ENCODE measurements at regions not wholly inside any gene's neighbourhood (a gene's known extent, or its start where the extent isn't known, plus 50 kb on each side); places are given as distances from the start of the nearest gene placed in this dataset.

- Histone ChIP-seq H3K27ac (replicated peaks) (no peak overlapping the region), H3K4me3 (replicated peaks; ENCODE audit: insufficient read depth, low read length) (no peak overlapping the region), H3K27me3 (ENCODE audit: insufficient read depth, poor library complexity, severe bottlenecking) (no peaks in the 10 kb centered on the region)
- TF ChIP-seq POLR2AphosphoS5 (IDR thresholded peaks at IDR 0.05; ENCODE audit: low read depth) (no peak), SPI1 (IDR thresholded peaks at IDR 0.05; ENCODE audit: borderline replicate concordance, low read depth) (no peak), GABPA (IDR thresholded peaks at IDR 0.05; ENCODE audit: low read depth) (no peak), REST (IDR thresholded peaks at IDR 0.05; ENCODE audit: insufficient replicate concordance, low read depth) (no peak)
- TF ChIP-seq, protein P1, sequence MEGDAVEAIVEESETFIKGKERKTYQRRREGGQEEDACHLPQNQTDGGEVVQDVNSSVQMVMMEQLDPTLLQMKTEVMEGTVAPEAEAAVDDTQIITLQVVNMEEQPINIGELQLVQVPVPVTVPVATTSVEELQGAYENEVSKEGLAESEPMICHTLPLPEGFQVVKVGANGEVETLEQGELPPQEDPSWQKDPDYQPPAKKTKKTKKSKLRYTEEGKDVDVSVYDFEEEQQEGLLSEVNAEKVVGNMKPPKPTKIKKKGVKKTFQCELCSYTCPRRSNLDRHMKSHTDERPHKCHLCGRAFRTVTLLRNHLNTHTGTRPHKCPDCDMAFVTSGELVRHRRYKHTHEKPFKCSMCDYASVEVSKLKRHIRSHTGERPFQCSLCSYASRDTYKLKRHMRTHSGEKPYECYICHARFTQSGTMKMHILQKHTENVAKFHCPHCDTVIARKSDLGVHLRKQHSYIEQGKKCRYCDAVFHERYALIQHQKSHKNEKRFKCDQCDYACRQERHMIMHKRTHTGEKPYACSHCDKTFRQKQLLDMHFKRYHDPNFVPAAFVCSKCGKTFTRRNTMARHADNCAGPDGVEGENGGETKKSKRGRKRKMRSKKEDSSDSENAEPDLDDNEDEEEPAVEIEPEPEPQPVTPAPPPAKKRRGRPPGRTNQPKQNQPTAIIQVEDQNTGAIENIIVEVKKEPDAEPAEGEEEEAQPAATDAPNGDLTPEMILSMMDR (IDR thresholded peaks at IDR 0.05; ENCODE audit: insufficient read depth, low read length), result no peak
- DNase-seq (ENCODE audit: low read depth in 1 of 2, low spot score in 1 of 2), result no peak
These were observed 505.5 kb downstream of the LMO4 start for GRCh38 chr1:87834151-87834550.

GRCh38 chr1:87834941-87835340, 506.3 kb downstream of the LMO4 start:
- DNase-seq (ENCODE audit: low read depth in 1 of 2, low spot score in 1 of 2), result no peak
- TF ChIP-seq, protein P1 (IDR thresholded peaks at IDR 0.05; ENCODE audit: insufficient read depth, low read length), result no peak
- no peak overlapping the region for H3K4me3 ChIP-seq (replicated peaks; ENCODE audit: insufficient read depth, low read length)
- H3K27me3 ChIP-seq (ENCODE audit: insufficient read depth, poor library complexity, severe bottlenecking), result no peaks in the 10 kb centered on the region
- no peak overlapping the region for H3K27ac ChIP-seq (replicated peaks)

- Histone ChIP-seq H3K27ac (replicated peaks) (no peak overlapping the region), H3K27me3 (ENCODE audit: insufficient read depth, poor library complexity, severe bottlenecking) (no peaks in the 10 kb centered on the region), H3K4me3 (replicated peaks; ENCODE audit: insufficient read depth, low read length) (no peak overlapping the region)
- DNase-seq (ENCODE audit: low read depth in 1 of 2, low spot score in 1 of 2), result no peak
- TF ChIP-seq, protein P1 (IDR thresholded peaks at IDR 0.05; ENCODE audit: insufficient read depth, low read length), result no peak
- TF ChIP-seq POLR2AphosphoS5 (IDR thresholded peaks at IDR 0.05; ENCODE audit: low read depth) (no peak), REST (IDR thresholded peaks at IDR 0.05; ENCODE audit: insufficient replicate concordance, low read depth) (no peak), SPI1 (IDR thresholded peaks at IDR 0.05; ENCODE audit: borderline replicate concordance, low read depth) (no peak), GABPA (IDR thresholded peaks at IDR 0.05; ENCODE audit: low read depth) (no peak)
These were observed 512.1 kb downstream of the LMO4 start for GRCh38 chr1:87840767-87841166.

- no peak for DNase-seq (ENCODE audit: low read depth in 1 of 2, low spot score in 1 of 2)
- H3K4me3 ChIP-seq (replicated peaks; ENCODE audit: insufficient read depth, low read length), result no peak overlapping the region
- no peaks in the 10 kb centered on the region for H3K27me3 ChIP-seq (ENCODE audit: insufficient read depth, poor library complexity, severe bottlenecking)
- TF ChIP-seq POLR2AphosphoS5 (IDR thresholded peaks at IDR 0.05; ENCODE audit: low read depth) (no peak), GABPA (IDR thresholded peaks at IDR 0.05; ENCODE audit: low read depth) (no peak), REST (IDR thresholded peaks at IDR 0.05; ENCODE audit: insufficient replicate concordance, low read depth) (no peak), SPI1 (IDR thresholded peaks at IDR 0.05; ENCODE audit: borderline replicate concordance, low read depth) (no peak)
- TF ChIP-seq, protein P1 (IDR thresholded peaks at IDR 0.05; ENCODE audit: insufficient read depth, low read length), result no peak
- no peak overlapping the region for H3K27ac ChIP-seq (replicated peaks)
These were observed 512.7 kb downstream of the LMO4 start for GRCh38 chr1:87841332-87841731.

Data from HL-60 (cell line).